B cell (primary cell): ENCODE measurements at regions not wholly inside any gene's neighbourhood (a gene's known extent, or its start where the extent isn't known, plus 50 kb on each side); places are given as distances from the start of the nearest gene placed in this dataset.

Experiments used
- CTCF ChIP-seq: fragments of 200-600 bp; IDR thresholded peaks from one replicate; pipeline ENCODE4 v1.8.0; 2022; ENCODE audit warnings: antibody characterized with exemption, mild to moderate bottlenecking
- EZH2 ChIP-seq: IDR thresholded peaks from 2 replicates; pipeline ENCODE4 v1.6.1; 2012; ENCODE audit warnings: borderline replicate concordance, low read depth, mild to moderate bottlenecking, moderate library complexity, low read length; ENCODE audit not compliant: insufficient read depth, poor library complexity, severe bottlenecking

- no peak for TF ChIP-seq CTCF
- TF ChIP-seq EZH2: no peak
Observed at GRCh38 chr3:148318240-148318639, 379.5 kb upstream of the AGTR1 start.
